ENCODE measurements at regions not wholly inside any gene's neighbourhood (a gene's known extent, or its start where the extent isn't known, plus 50 kb on each side); places are given as distances from the start of the nearest gene placed in this dataset.
"Not testable (repeated sequence)": the region's sequence is repeated elsewhere in the genome, so short reads cannot be mapped to it uniquely, and the experiment has no call there.

- not testable (repeated sequence) for H3K9me3 ChIP-seq (ENCODE audit: control insufficient read depth, insufficient read depth, low read length); H3K4me3 ChIP-seq (ENCODE audit: low read depth, low read length)
Observed at GRCh38 chr1:148221593-148221992, 69.5 kb upstream of the NBPF11 start.

GRCh38 chr1:148219229-148219628 is 67.1 kb upstream of the NBPF11 start:
- H3K36me3 ChIP-seq (ENCODE audit: control insufficient read depth, insufficient read depth, low read length); H3K9ac ChIP-seq (ENCODE audit: low read depth, low read length); H3K27ac ChIP-seq (ENCODE audit: low read depth, low read length); H3K27me3 ChIP-seq (ENCODE audit: control insufficient read depth, insufficient read depth, low read length); H3K9me3 ChIP-seq (ENCODE audit: control insufficient read depth, insufficient read depth, low read length); H3K4me1 ChIP-seq (ENCODE audit: control insufficient read depth, insufficient read depth, low read length); H3K4me3 ChIP-seq (ENCODE audit: low read depth, low read length): not testable (repeated sequence)

More at GRCh38 chr1:148221593-148221992, 69.5 kb upstream of the NBPF11 start:
- H3K36me3 ChIP-seq (ENCODE audit: control insufficient read depth, insufficient read depth, low read length); H3K4me1 ChIP-seq (ENCODE audit: control insufficient read depth, insufficient read depth, low read length); H3K9ac ChIP-seq (ENCODE audit: low read depth, low read length); H3K27me3 ChIP-seq (ENCODE audit: control insufficient read depth, insufficient read depth, low read length); H3K27ac ChIP-seq (ENCODE audit: low read depth, low read length): not testable (repeated sequence)

GRCh38 chr1:148211191-148211590 is 59.1 kb upstream of the NBPF11 start:
- not testable (repeated sequence) for H3K4me1 ChIP-seq (ENCODE audit: control insufficient read depth, insufficient read depth, low read length); H3K9me3 ChIP-seq (ENCODE audit: control insufficient read depth, insufficient read depth, low read length); H3K36me3 ChIP-seq (ENCODE audit: control insufficient read depth, insufficient read depth, low read length); H3K27me3 ChIP-seq (ENCODE audit: control insufficient read depth, insufficient read depth, low read length); H3K9ac ChIP-seq (ENCODE audit: low read depth, low read length); H3K4me3 ChIP-seq (ENCODE audit: low read depth, low read length); H3K27ac ChIP-seq (ENCODE audit: low read depth, low read length)

- not testable (repeated sequence) for H3K9me3 ChIP-seq (ENCODE audit: control insufficient read depth, insufficient read depth, low read length); H3K36me3 ChIP-seq (ENCODE audit: control insufficient read depth, insufficient read depth, low read length); H3K27ac ChIP-seq (ENCODE audit: low read depth, low read length); H3K4me1 ChIP-seq (ENCODE audit: control insufficient read depth, insufficient read depth, low read length); H3K4me3 ChIP-seq (ENCODE audit: low read depth, low read length); H3K9ac ChIP-seq (ENCODE audit: low read depth, low read length); H3K27me3 ChIP-seq (ENCODE audit: control insufficient read depth, insufficient read depth, low read length)
Observed at GRCh38 chr1:148210624-148211023, 58.5 kb upstream of the NBPF11 start.

- H3K9ac ChIP-seq (ENCODE audit: low read depth, low read length); H3K27me3 ChIP-seq (ENCODE audit: control insufficient read depth, insufficient read depth, low read length); H3K4me1 ChIP-seq (ENCODE audit: control insufficient read depth, insufficient read depth, low read length); H3K27ac ChIP-seq (ENCODE audit: low read depth, low read length); H3K9me3 ChIP-seq (ENCODE audit: control insufficient read depth, insufficient read depth, low read length); H3K4me3 ChIP-seq (ENCODE audit: low read depth, low read length); H3K36me3 ChIP-seq (ENCODE audit: control insufficient read depth, insufficient read depth, low read length): not testable (repeated sequence)
Observed at GRCh38 chr1:148210166-148210565, 58.1 kb upstream of the NBPF11 start.

- H3K4me1 ChIP-seq (ENCODE audit: control insufficient read depth, insufficient read depth, low read length); H3K9ac ChIP-seq (ENCODE audit: low read depth, low read length); H3K27me3 ChIP-seq (ENCODE audit: control insufficient read depth, insufficient read depth, low read length); H3K9me3 ChIP-seq (ENCODE audit: control insufficient read depth, insufficient read depth, low read length); H3K4me3 ChIP-seq (ENCODE audit: low read depth, low read length); H3K27ac ChIP-seq (ENCODE audit: low read depth, low read length); H3K36me3 ChIP-seq (ENCODE audit: control insufficient read depth, insufficient read depth, low read length): not testable (repeated sequence)
Observed at GRCh38 chr1:148202013-148202412, 49.9 kb upstream of the NBPF11 start.

Data from HUES48 (cell line).